ENCODE measurements at regions not wholly inside any gene's neighbourhood (a gene's known extent, or its start where the extent isn't known, plus 50 kb on each side); places are given as distances from the start of the nearest gene placed in this dataset.
"Not testable (repeated sequence)": the region's sequence is repeated elsewhere in the genome, so short reads cannot be mapped to it uniquely, and the experiment has no call there.

DNA sequence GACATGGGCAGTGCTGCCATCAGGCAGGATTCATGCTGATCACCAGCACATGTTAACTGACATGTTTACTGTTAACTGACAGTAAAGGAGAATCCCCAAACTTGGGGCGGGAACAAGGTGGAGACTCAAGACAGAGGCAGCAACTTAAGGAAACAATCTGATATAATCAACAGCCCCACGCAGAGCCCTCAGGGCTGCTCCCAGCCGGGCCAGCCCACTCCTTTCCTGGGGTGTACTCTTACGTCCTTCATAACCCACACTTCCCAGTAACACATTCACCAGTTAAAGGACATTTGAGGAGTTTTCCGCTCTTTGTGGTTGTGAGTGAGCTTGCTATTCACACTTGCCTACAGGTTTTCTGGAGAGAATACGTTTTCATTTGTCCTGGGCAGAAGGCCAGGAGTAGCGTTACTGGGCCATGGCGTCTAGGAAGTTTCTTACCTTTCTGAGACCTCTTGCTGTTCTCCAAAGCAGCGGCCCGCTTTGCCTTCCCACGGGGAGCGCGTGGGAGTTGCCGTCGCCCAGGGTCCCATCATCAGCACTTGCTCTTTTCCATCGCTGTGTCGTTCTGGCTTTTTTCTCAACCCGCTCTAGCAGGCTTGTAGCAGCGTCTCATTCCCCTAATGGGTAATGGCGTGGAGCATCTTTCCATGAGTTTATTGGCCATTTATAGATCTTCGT is 56.4 kb downstream of the FOXF2 start:
- Mint-ChIP-seq H3K4me1 (no peaks in the 10 kb centered on the region), H3K36me3 (no peaks in the 10 kb centered on the region), H3K4me3 (no peak overlapping the region), H3K27ac (no peak overlapping the region), H3K9me3 (peaks cover 7% of the 10 kb centered on the region), H3K27me3 (ENCODE audit: low read depth) (peaks cover 52% of the 10 kb centered on the region)
- no peak for DNase-seq (ENCODE audit: low spot score in 2 of 2, unreplicated experiment in 2 of 2)
- no peak for TF ChIP-seq CTCF (IDR thresholded peaks at IDR 0.05; ENCODE audit: unreplicated experiment)

GRCh38 chr6:1449896-1450295 is 60.5 kb downstream of the FOXF2 start:
- no peak overlapping the region for H3K27ac Mint-ChIP-seq
- peaks cover 39% of the 10 kb centered on the region for H3K27me3 Mint-ChIP-seq (ENCODE audit: low read depth)
- H3K9me3 Mint-ChIP-seq = peaks cover 18% of the 10 kb centered on the region

GRCh38 chr6:1453024-1453423 is 63.6 kb downstream of the FOXF2 start:
- Mint-ChIP-seq H3K4me1 (no peaks in the 10 kb centered on the region), H3K9me3 (peaks cover 18% of the 10 kb centered on the region), H3K27me3 (ENCODE audit: low read depth) (peaks cover 26% of the 10 kb centered on the region), H3K36me3 (no peaks in the 10 kb centered on the region), H3K27ac (no peak overlapping the region), H3K4me3 (no peak overlapping the region)
- no peak for DNase-seq (ENCODE audit: low spot score in 2 of 2, unreplicated experiment in 2 of 2)
- TF ChIP-seq CTCF (IDR thresholded peaks at IDR 0.05; ENCODE audit: unreplicated experiment) = no peak

More at GRCh38 chr6:1449896-1450295, 60.5 kb downstream of the FOXF2 start:
- H3K4me1 Mint-ChIP-seq = no peaks in the 10 kb centered on the region
- H3K4me3 Mint-ChIP-seq = no peak overlapping the region
- no peak for TF ChIP-seq CTCF (IDR thresholded peaks at IDR 0.05; ENCODE audit: unreplicated experiment)
- DNase-seq (ENCODE audit: low spot score in 2 of 2, unreplicated experiment in 2 of 2) = no peak
- H3K36me3 Mint-ChIP-seq = no peaks in the 10 kb centered on the region

DNA sequence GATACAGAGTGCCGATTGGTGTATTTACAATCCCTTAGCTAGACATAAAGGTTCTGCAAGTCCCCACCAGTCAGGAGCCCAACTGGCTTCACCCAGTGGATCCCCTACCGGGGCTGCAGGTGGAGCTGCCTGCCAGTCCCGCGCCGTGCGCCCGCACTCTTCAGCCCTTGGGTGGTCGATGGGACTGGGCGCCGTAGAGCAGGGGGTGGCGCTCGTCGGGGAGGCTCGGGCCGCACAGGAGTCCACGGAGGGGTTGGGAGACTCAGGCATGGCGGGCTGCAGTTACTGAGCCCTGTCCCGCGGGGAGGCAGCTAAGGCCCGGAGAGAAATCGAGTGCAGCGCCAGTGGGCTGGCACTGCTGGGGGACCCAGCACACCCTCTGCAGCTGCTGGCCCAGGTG is 67.4 kb downstream of the FOXF2 start:
- not testable (repeated sequence) for H3K27ac Mint-ChIP-seq; DNase-seq (ENCODE audit: low spot score in 2 of 2, unreplicated experiment in 2 of 2); H3K4me3 Mint-ChIP-seq; H3K9me3 Mint-ChIP-seq; H3K27me3 Mint-ChIP-seq (ENCODE audit: low read depth); H3K36me3 Mint-ChIP-seq; H3K4me1 Mint-ChIP-seq

DNA sequence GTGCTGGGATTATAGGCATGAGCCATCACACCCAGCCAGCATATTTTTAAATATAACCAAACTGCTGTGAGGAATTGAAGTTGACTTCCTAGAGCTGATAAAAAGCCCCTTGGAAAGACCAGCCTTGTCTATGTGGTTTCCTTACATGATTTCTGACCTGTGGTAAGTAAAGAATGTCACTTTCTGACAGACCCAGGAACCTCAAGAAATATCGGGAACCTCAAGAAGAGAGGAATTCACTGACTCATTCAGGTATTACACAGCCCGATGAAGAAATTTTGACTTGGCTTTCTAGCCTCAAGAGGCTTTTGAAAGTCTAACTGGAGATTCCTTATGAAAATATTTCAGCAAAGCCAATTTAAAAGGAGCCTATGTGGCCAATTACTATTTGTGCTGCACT is 71.8 kb downstream of the FOXF2 start:
- H3K4me1 Mint-ChIP-seq = peaks cover 6% of the 10 kb centered on the region
- DNase-seq (ENCODE audit: low spot score in 2 of 2, unreplicated experiment in 2 of 2) = no peak
- no peak for TF ChIP-seq CTCF (IDR thresholded peaks at IDR 0.05; ENCODE audit: unreplicated experiment)
- H3K27ac Mint-ChIP-seq = no peak overlapping the region
- H3K36me3 Mint-ChIP-seq = no peaks in the 10 kb centered on the region
- H3K4me3 Mint-ChIP-seq = no peak overlapping the region
- H3K9me3 Mint-ChIP-seq = no peaks in the 10 kb centered on the region
- H3K27me3 Mint-ChIP-seq (ENCODE audit: low read depth) = no peaks in the 10 kb centered on the region

DNA sequence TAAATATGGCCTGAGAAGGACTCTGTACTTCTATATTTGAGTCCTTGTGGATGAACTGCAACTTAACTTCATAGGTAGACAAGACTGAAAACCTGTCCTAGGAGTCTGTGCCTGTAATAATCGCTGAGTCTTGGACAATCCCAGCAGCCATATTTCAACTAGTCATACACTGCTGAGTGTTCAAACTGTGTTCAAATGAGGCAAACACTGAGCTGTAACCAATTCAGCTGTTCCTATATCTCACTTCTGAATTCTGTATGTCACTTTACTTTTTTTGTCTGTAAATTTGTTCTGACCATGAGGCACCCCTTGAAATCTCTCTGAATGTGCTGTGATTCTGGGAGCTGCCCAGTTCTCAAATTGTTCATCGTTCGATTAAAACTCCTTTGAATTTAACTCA is 72.4 kb downstream of the FOXF2 start:
- no peaks in the 10 kb centered on the region for H3K36me3 Mint-ChIP-seq
- H3K4me3 Mint-ChIP-seq = no peak overlapping the region
- no peaks in the 10 kb centered on the region for H3K9me3 Mint-ChIP-seq
- peaks cover 6% of the 10 kb centered on the region for H3K4me1 Mint-ChIP-seq
- H3K27ac Mint-ChIP-seq = no peak overlapping the region
- no peak for TF ChIP-seq CTCF (IDR thresholded peaks at IDR 0.05; ENCODE audit: unreplicated experiment)
- DNase-seq (ENCODE audit: low spot score in 2 of 2, unreplicated experiment in 2 of 2) = no peak
- no peaks in the 10 kb centered on the region for H3K27me3 Mint-ChIP-seq (ENCODE audit: low read depth)
